HG03025 (cell line): ENCODE measurements at regions not wholly inside any gene's neighbourhood (a gene's known extent, or its start where the extent isn't known, plus 50 kb on each side); places are given as distances from the start of the nearest gene placed in this dataset.
"Not testable (repeated sequence)": the region's sequence is repeated elsewhere in the genome, so short reads cannot be mapped to it uniquely, and the experiment has no call there.

Experiments
- ATAC-seq: cut with Tn5 transposase; IDR thresholded peaks from one replicate; pipeline ENCODE4 v1.9.1; 2021; ENCODE audit warnings: mild to moderate bottlenecking, moderate library complexity; ENCODE audit not compliant: unreplicated experiment, low FRiP score

DNA sequence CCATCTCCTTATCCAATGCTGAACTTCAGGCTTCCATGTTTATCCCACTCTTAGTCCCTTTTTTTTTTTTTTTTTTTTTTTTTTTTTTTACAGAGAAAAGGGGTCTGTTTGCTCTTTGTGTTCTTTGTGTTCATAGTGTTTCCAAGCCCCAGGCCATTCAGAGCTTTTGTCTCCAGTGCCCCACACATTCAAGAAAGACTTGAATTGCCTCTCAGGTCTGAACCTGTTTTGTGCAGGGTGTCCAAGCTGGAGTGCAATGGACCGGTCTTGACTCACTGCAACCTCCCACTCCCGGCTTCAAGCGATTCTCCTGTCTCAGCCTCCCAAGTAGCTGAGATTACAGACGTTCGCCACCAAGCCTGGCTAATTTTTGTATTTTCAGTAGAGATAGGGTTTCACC is 191.2 kb downstream of the PALM2AKAP2 start:
- ATAC-seq, result no peak

DNA sequence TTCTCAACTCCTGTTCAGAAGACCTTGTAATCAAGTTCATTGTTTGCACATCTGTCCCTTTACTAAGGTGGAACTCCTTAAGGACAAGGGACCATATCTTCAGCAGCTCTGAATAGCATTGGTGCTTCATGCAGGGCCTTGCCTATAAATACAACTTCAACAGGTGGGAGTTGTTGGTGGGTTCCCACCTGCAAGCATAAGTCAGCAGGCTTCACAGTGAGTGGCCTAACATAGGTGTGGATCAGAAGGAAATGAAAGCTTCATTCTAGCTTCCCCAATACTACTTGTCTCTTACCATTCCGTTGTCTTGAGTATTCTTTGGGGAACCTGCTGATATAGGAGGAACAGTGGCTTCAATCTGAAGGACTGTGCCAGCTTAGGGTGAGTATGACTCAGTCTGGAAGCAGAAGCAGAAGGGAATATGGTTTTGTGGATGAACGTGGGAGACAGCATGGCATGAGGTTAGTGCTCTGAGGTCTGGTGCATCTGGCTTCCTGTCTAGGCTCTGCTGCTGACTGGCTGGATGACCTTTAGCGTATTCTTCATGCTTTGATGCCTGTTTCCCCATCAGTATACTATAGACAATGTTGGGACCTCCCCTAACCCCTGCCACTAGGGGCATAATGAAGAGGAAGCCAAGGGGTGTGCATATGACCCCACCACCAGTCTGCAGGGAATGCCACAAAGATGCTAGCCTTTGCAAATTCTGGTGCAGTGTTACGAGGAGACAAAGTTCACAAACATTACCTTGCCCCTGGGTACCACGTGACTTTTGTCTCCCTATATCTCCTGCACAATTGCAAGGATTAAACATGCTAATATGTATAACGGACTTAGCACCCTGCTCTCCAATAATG is 192.3 kb downstream of the PALM2AKAP2 start:
- no peak for ATAC-seq

DNA sequence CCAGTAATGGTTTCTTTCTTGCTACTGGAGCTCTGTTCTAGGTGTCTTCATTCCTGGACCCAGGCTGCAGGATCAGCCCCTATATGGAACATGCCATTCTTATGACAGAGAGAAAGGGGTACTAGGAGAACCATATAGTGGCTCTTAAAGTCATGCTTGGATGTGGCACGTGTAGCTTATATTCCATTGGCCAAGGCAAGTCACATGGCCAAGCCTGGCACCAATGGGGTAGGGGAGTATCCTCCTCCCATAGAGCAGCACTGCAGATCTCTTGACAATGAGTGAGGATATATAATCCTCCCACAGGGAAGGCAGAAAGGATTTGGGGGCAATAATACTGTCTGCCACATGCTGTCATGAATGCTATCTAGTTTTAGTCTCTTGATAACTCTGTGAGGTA is 193.3 kb downstream of the PALM2AKAP2 start:
- no peak for ATAC-seq

DNA sequence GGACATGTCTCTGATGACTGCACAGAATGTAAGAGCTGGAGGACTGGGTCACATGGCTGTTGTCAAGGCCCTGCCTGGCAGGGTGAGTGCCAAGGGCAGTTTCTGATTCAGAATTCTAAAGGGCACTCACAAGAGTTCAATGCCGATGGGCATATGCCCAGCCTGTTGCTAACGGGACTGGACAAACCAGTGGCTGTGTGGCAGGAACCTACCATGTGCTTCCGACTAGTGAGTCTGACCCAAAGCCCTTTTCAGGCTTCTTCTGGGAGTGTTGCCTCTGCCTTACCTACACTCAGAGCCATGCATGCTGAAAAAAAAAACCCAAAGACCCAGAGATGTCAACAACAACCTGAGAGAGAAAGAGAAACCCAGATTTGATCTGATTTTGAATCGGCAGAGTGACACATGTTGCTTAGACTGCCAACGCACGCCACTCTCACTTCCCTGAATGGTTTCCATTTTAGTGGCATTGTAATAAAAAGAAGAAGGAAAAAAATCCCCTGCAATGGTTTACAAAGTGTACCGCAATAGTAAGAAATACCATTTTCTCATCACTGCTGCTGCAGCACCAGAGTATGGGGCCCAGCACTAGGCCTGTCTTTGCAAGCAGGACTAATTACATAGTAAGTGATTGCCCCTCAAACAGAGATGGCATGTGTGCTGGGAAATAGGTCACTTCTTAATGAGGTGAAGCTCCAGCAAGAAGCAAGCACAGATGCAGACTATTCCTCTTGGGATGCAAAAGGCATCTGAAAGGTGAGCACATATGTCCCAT is 194.3 kb downstream of the PALM2AKAP2 start:
- ATAC-seq, result peak; percentile 68

DNA sequence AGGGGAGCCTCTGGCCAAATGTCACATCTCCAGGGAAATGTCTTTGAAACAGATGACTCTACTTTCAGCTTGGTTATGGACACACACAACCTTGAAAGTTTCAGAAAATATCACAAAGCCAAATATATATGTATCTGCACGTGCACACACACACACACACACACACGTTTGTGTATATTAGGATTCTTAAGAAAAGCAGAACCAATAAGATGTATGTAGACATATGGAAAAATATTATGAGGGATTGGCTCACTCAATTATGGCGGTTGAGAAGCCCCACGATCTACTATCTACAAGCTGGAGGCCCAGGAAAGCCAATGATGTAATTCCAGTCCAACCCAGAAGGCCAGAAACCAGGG is 194.9 kb downstream of the PALM2AKAP2 start:
- peak; percentile 3 for ATAC-seq

DNA sequence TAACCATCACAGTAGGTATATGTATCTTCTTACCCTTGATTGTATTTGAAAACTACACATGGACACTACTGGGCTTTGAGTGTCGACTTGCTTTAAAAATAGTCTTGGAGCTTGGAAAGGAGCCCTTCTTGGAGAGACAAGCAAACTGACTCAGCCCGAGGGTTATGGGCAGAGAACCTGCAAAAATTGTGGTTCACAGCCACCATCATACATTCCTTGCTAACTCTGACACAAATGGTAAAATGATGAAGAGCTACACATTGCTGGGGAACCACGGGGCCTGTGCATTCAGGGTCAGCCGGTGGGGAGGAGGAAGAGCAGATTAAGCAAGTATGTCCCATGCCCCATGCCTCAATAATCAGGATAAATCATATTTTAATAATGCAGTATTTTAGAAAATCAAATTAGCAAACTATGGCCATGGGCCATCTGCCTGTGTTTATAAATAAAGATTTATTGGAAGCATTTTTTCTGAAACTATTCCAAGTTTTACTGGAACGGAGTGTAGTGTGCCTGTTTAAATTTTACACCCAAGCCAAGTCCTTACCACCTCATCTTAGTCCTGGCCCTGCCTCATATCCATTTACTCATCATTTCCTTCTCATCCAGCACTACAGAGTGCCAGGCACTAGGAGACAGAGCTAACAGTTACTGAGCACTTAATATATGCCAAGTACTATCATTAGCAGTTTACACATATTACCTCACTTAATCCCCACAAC is 195.7 kb downstream of the PALM2AKAP2 start:
- no peak for ATAC-seq

DNA sequence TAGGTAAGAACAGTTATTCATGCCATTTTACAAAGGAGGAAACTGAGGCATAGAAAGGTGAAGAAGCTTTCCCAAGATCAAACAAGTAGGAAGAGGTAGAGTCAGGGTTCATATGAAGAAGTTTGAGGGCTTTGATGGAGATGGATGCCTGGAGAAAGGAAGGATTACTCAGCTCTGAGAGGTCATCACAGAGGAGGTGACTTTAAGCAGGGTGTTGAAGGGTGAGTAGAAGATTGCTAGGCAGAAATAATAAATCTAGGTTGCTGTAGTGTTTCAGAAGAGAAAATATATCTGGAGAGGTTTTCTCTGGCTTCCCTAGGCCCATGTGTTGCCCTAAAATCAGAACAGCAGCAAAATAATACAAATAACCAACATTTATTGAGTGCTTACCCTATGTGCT is 196.3 kb downstream of the PALM2AKAP2 start:
- no peak for ATAC-seq

DNA sequence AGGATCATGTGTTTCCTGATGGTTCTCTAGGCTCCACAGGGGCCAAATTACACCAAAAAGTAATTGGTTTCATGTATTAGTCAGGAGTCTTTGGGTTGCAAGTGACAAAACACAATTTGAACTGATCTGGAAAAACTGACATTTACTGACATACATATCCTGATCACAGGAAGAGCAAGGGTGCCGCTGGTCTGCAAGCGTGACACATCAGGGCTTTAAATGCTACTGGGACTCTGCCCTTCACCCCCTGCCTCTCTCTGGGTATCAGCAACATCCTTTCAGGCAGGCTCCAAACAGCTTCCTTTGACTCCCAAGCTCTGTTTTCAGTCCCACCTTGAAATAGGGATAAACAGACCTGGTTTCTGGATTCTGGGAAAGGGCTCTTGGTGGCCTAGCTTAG is 197.5 kb downstream of the PALM2AKAP2 start:
- no peak for ATAC-seq

DNA sequence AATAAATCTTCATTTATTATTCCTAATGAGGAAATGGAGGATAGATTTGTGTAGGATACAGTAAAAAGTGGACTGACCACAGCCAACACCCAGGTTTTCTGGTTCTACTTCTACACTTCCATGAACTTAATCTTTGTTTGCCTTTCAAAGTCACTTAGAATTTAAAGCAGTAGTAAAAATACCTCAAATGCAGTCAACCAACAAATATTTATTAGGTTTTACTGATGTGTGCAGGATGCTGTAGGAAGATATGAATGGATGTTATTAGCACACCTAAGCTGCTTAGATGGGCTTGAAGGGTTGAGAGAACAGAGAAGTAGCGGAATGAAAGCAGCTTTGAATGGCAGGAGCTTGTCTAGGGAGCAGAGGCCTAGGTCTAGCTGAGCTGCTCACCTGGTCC is 201.1 kb downstream of the PALM2AKAP2 start:
- ATAC-seq, result no peak

DNA sequence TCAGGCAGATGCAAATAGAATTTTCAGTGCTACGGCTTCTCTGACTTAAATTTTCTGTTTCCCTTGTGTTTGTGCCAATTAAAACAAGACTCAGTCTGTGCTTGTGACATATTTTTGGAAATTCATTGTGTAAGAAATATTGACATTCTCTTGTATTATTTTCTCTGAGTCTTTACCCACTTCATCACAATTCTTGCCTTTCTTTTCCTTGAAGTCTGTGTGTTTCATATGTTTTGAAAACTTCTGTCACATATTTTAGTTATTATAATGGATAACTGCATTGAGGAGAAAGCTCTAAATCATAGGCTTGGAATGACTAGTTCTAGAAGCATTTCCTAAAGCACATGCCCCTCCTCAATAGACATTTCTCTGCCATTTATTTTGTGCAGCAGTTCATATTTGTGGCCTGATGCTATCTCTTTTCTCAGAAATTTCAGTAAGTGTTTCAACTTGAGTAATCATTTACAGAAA is 206.6 kb downstream of the PALM2AKAP2 start:
- no peak for ATAC-seq

DNA sequence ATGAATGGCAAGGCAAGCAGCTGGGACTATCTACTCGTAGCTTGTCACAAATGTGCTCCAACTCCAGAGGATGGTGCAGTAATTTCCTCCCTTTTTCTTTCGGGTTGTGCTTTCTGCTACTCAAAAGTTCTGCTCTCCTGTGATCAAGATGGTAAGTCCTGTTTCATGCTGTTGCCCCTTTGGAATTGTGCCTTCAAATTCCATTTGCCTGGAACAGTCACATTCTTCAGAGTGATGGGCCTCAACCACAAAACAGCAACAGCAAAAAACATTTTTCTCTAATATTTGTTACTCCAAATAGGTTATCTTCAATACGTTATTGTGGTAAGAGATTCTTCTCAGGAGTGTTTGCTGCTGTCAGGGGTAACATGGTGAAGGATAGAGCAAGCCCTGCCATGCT is 209.3 kb downstream of the PALM2AKAP2 start:
- no peak for ATAC-seq

DNA sequence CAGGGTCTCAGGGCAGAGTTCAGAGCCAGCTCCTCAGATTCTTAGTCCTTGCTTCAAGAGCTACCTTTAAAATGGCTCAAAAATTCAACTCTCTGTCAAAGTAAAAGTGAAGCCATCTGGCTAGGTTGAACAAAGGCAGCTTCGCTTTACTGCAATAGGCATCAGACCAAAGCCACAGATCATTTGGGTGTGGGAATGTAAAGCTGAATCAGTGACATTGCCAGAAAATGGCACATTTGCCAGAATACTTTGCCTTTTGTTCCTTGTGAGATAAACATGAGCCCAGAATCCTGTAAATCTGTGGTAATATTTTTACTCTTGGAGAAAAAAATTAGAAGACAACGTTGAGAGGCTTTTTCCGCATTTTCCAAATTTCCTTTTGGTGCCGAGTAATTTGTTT is 210.5 kb downstream of the PALM2AKAP2 start:
- no peak for ATAC-seq

DNA sequence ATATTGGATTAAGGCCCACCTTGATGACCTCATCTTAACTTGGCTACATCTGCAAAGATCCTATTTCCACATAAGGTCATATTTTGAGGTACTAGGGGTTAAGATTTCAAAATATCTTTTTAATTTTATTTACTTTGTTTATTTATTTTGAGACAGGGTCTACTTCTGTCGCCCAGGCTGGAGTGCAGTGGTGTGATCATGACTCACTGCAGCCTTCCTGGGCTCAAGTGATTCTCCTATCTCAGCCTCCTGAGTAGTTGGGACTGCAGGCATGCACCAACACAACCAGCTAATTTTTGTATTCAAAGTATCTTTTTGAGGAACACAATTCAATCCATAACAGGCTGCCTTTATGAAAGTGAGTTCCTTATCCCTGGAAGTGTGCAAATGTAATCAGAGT is 212.3 kb downstream of the PALM2AKAP2 start:
- ATAC-seq, result no peak

DNA sequence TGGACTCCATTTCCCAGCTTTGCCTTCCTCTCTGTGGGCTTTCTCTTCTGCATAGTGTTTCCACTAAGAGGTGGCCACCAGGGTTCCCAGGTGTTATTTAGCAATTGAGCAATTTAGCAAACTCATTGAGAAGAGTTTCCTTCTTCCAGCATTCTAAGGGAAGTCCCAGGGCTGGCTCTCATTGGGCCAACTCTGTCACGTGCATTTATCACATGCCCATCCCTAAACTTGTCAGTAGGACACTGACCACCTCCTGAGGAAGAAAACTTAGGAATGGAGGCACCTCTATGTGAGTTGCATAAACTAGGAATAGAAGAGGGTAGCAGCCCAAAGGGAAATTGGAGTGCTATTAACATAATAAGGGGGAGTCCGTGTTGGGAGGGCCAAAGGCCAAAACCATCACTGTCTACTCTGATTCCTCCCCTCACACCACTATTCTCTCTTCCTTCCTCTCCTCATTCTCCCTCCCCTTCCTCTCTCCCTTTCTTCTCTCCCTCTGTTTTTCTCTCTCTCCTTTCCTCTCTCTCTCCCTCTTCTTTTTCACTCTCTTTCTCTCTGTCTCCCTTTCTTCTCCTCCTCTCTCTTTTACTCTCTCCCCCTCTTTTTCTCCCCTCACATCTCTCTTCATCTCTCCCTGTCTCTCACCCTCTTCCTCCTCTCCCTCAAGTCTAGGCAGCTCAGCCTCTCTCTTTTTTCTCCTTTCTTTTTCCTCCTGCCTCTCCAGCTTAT is 213.4 kb downstream of the PALM2AKAP2 start:
- no peak for ATAC-seq

DNA sequence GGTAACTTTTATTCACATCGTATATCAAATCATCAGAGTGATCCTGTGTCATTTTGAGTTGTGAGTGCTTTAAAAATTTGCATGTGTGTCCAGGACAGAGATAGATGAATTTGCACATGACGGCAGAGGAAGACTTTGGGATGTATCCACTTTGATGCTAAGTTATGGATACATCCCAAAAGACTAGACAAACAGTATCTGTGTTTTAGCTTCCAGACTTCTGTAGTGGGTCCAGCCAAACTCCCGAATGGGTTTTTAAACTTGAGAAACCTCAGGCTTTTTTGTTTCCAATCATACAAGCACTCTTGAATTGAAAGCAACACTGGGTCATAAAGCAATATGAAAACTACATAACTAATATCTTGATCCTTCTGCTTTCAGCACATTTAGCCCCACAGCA is 213.8 kb downstream of the C9orf152 start:
- no peak for ATAC-seq

DNA sequence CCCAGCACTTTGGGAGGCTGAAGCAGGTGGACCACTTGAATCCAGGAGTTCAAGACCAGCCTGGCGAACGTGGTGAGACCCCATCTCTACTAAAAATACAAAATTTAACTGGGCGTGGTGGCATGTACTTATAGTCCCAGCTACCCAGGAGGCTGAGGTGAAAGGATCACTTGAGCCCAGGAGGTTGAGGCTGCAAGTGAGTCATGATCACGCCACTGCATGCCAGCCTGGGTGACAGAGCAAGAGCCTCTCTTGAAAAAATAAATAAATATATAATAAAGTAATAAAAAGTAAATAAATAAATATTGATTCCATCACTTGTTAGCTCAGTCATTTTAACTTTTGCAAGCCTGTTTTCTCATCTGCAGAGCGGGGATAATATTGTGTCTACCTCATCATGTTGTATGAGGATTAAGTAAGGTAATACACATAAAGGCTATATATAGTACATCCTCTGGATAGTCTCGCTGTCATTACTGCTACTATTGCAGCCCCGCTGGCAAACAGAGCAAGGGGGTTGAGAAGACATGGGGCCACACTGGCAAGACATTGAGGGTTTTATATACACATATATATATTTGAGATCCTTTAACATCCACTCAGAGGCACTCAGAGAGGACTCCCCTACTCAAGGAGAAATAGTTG is 210.9 kb downstream of the C9orf152 start:
- no peak for ATAC-seq

DNA sequence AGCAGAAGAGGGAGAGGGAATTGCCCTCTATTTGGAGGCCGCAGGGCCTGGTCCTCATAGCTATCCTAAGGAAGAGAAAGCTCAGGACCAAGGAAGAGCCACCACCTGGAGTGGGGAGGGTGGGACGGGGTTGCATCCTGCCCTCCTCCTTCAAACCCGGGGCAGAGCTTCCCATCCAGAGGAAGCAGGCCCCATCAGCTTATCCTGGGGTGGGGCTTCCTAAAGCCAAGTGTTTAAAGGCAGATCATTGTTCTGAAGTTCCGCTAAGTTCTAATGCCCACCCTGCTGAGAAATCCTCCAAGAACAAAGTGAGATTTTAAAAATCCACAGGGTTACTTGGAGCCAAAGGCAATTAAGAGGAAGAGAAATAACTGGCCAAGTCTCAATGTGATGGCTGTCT is 210.3 kb downstream of the C9orf152 start:
- ATAC-seq, result no peak

DNA sequence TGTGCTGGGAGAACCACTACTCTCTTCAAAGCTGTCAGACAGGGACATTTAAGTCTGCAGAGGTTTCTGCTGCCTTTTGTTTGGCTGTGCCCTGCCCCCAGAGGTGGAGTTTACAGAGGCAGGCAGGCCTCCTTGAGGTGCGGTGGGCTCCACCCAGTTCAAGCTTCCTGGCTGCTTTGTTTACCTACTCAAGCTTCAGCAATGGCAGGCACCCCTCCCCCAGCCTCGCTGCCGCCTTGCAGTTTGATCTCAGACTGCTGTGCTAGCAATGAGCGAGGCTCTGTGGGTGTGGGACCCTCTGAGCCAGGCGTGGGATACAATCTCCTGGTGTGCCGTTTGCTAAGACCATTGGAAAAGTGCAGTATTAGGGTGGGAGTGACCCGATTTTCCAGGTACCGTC is 202.4 kb downstream of the C9orf152 start:
- not testable (repeated sequence) for ATAC-seq

DNA sequence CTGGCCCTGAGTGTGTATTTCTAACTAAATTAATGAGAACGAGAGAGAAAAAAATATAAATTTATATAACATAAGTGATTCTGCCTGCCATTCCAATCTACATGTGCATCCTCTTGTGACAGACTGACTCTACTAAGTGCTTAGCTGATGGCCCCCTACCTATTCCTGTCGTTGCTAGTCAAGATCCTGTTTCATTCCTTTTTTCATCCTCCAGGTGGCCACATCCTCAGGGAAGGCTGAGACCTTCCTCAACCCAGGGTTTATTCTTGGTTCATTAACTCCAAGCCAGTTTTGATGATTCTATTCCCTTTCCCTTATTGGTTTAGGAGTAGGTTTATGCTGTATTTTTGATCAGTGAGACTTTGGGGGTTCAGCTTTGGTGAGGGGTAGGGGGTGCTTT is 201.3 kb downstream of the C9orf152 start:
- ATAC-seq, result no peak
